Vagina (tissue), 2 donors: ENCODE measurements at regions not wholly inside any gene's neighbourhood (a gene's known extent, or its start where the extent isn't known, plus 50 kb on each side); places are given as distances from the start of the nearest gene placed in this dataset.

ENCODE experiments used
- DNase-seq, 2 donors: peaks; one replicate each; pipeline ENCODE4 v3.0.0-alpha.2; 2017; ENCODE audit errors: extremely low spot score in 2 of 2
- H3K27ac ChIP-seq: fragments of 200-600 bp; sonication (generic); one replicate; pipeline ENCODE4 v1.5.1; 2019
- H3K27me3 ChIP-seq: fragments of 200-600 bp; sonication (generic); one replicate; pipeline ENCODE4 v1.5.1; 2019
- H3K36me3 ChIP-seq, 2 donors: fragments of 200-600 bp; sonication (generic); one replicate each; pipeline ENCODE4 v1.5.1; 2017 to 2019
- H3K4me1 ChIP-seq: fragments of 200-600 bp; sonication (generic); one replicate; pipeline ENCODE4 v1.5.1; 2019
- H3K4me3 ChIP-seq, 2 donors: fragments of 200-600 bp; sonication (generic); 1 replicate in 1 of 2; 2 replicates in 1 of 2; pipeline ENCODE4 v1.5.1; 2016 to 2019
- H3K9me3 ChIP-seq: fragments of 200-600 bp; sonication (generic); one replicate; pipeline ENCODE4 v1.5.1; 2019
- CTCF ChIP-seq, 3 experiments: fragments of 450-650 bp in 2 of 3; fragments of 200-600 bp in 1 of 3; sonication (generic) in 1 of 3; IDR thresholded peaks; one replicate each; pipeline ENCODE4 v1.5.1; 2017 to 2019; ENCODE audit warnings: antibody characterized with exemption in 3 of 3, mild to moderate bottlenecking in 2 of 3, moderate library complexity in 2 of 3
- POLR2A ChIP-seq, 2 donors: fragments of 450-650 bp; IDR thresholded peaks; one replicate each; pipeline ENCODE4 v1.6.1; 2017; ENCODE audit warnings: antibody characterized with exemption in 2 of 2, mild to moderate bottlenecking in 2 of 2, moderate library complexity in 2 of 2
- POLR2AphosphoS5 ChIP-seq, 2 donors: sonication (generic); formaldehyde crosslinking; IDR thresholded peaks; one replicate each; pipeline ENCODE4 v1.9.0; 2017; ENCODE audit warnings: antibody characterized with exemption in 2 of 2, mild to moderate bottlenecking in 2 of 2, low read depth in 1 of 2; ENCODE audit not compliant: insufficient read depth in 1 of 2
- intact Hi-C: fragments of 100-400 bp; cut with DNase I; formaldehyde crosslinking; loops from one replicate; pipeline ENCODE4 v1.15.1; 2023

DNA sequence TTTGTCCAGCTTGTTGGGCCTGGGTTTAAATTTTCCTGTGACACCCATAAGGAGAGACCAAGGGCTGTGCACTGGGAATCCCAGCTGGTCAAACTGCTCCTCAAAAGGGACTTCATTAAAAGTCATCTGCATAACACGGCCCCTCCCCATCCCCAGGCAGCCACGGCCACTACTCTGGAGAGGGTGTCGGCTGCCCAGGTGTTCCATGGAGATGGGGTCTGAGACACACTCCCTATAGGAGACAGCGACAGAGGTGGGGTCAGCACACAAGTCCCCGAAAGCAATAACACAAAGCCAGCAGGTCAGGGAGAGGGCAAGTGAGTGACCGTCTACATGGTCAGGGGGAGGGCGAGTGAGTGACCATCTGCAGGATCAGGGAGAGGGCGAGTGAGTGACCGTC, 75.6 kb upstream of the BCL11B start:
- no peak overlapping the region for H3K4me3 ChIP-seq
- no peaks in the 10 kb centered on the region for H3K9me3 ChIP-seq
- H3K27ac ChIP-seq: no peak overlapping the region
- no peaks in the 10 kb centered on the region for H3K27me3 ChIP-seq
- intact Hi-C loops: no loop called here
- no peaks in the 10 kb centered on the region for H3K4me1 ChIP-seq
- TF ChIP-seq POLR2A (IDR thresholded peaks at IDR 0.05): no peak
- no peak for TF ChIP-seq CTCF (IDR thresholded peaks at IDR 0.05)
- no peak for TF ChIP-seq POLR2AphosphoS5 (IDR thresholded peaks at IDR 0.05; ENCODE audit: insufficient read depth in 1 of 2, low read depth in 1 of 2)
- no peak for DNase-seq
- H3K36me3 ChIP-seq: no peaks in the 10 kb centered on the region

- H3K9me3 ChIP-seq: no peaks in the 10 kb centered on the region
- intact Hi-C loops: no loop called here
Observed at GRCh38 chr14:99346470-99347080, 74.6 kb upstream of the BCL11B start.

DNA sequence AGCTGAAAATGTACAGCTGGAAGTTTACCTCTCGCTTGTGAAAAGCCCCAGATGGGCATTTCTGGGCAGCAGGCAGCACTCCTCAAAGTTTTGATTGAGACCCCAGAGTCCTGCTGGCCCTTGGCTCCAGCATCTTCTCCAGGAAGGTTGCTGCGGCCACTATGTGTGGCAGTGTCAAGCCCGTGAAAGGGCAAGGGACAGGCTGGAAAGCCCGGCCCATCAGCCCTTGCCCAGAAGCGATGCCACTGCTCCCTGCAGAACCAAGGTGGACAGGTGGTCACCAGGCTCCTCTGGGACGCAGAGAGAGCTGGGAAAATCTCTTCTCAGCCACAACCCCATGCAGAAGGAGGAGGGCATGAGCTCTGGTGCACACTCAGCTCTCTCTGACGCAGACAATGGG, 73.5 kb upstream of the BCL11B start:
- H3K27me3 ChIP-seq: no peaks in the 10 kb centered on the region
- no peak overlapping the region for H3K27ac ChIP-seq
- intact Hi-C loops: no loop called here

More at GRCh38 chr14:99346470-99347080, 74.6 kb upstream of the BCL11B start:
- Histone ChIP-seq H3K27ac (no peak overlapping the region), H3K4me3 (no peak overlapping the region), H3K36me3 (no peaks in the 10 kb centered on the region), H3K4me1 (no peaks in the 10 kb centered on the region), H3K27me3 (no peaks in the 10 kb centered on the region)
- no peak for DNase-seq
- TF ChIP-seq POLR2A (IDR thresholded peaks at IDR 0.05) (no peak), CTCF (IDR thresholded peaks at IDR 0.05) (no peak), POLR2AphosphoS5 (IDR thresholded peaks at IDR 0.05; ENCODE audit: insufficient read depth in 1 of 2, low read depth in 1 of 2) (no peak)

DNA sequence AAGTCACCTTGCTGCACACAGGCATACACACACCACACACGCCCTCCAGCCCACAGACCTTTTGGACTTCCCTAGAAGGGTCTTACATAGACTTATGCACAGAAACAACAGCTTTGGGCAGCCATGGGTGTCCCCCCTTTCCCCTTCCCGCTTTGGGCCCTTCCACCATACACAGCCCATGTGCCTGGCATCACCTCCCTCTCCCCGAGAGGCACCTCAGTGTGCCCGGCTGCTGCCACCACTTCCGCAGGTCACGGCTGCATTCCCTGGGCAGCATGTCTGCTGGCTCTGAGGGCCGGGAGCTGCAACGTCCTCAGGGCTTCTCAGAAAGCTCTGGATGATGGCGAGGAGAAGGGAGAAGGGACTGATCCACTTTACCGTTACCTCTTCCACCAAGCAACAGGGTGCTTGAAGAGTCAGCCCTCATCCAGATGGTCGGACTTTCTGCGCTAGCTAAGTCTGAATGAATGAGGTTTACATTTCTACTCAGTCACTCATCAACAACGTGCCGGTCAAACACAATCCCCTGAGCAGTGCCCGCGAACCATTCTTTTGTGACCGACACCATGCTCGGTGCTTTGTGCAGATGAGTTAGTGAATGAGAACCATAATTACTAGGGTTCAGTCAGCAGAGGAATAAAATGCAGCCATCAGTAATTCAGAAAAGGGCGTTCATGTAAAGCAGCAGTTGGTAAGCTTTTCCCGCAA, 72.2 kb upstream of the BCL11B start:
- H3K4me1 ChIP-seq: no peaks in the 10 kb centered on the region
- no peak overlapping the region for H3K4me3 ChIP-seq
- intact Hi-C loops: no loop called here
- no peak for TF ChIP-seq CTCF (IDR thresholded peaks at IDR 0.05)
- no peak for TF ChIP-seq POLR2A (IDR thresholded peaks at IDR 0.05)
- TF ChIP-seq POLR2AphosphoS5 (IDR thresholded peaks at IDR 0.05; ENCODE audit: insufficient read depth in 1 of 2, low read depth in 1 of 2): no peak
- no peaks in the 10 kb centered on the region for H3K36me3 ChIP-seq
- H3K9me3 ChIP-seq: no peaks in the 10 kb centered on the region
- no peak for DNase-seq
- no peaks in the 10 kb centered on the region for H3K27me3 ChIP-seq
- no peak overlapping the region for H3K27ac ChIP-seq

More for the DNA sequence above, 73.5 kb upstream of the BCL11B start:
- no peak for DNase-seq
- Histone ChIP-seq H3K4me1 (no peaks in the 10 kb centered on the region), H3K9me3 (no peaks in the 10 kb centered on the region), H3K36me3 (no peaks in the 10 kb centered on the region), H3K4me3 (no peak overlapping the region)
- TF ChIP-seq CTCF (IDR thresholded peaks at IDR 0.05) (no peak), POLR2A (IDR thresholded peaks at IDR 0.05) (no peak), POLR2AphosphoS5 (IDR thresholded peaks at IDR 0.05; ENCODE audit: insufficient read depth in 1 of 2, low read depth in 1 of 2) (no peak)

- Histone ChIP-seq H3K27ac (no peak overlapping the region), H3K9me3 (no peaks in the 10 kb centered on the region), H3K4me1 (no peaks in the 10 kb centered on the region), H3K4me3 (no peak overlapping the region), H3K36me3 (no peaks in the 10 kb centered on the region), H3K27me3 (no peaks in the 10 kb centered on the region)
- TF ChIP-seq POLR2A (IDR thresholded peaks at IDR 0.05): no peak
- TF ChIP-seq CTCF (IDR thresholded peaks at IDR 0.05): no peak
- no peak for TF ChIP-seq POLR2AphosphoS5 (IDR thresholded peaks at IDR 0.05; ENCODE audit: insufficient read depth in 1 of 2, low read depth in 1 of 2)
- intact Hi-C loops: no loop called here
- no peak for DNase-seq
Observed at GRCh38 chr14:99342906-99343305, 70.9 kb upstream of the BCL11B start.
